H1 (cell line): ENCODE measurements at regions not wholly inside any gene's neighbourhood (a gene's known extent, or its start where the extent isn't known, plus 50 kb on each side); places are given as distances from the start of the nearest gene placed in this dataset.

Experiments used
- CTCF ChIA-PET: fragments of 300-600 bp; sonication (Branson Sonifier 250); formaldehyde crosslinking; loops from one replicate; lab custom pipeline; 2021; ENCODE audit not compliant: partially characterized antibody; lab: Charles Lee
- POLR2A ChIA-PET: fragments of 300-600 bp; sonication (Branson Sonifier 250); formaldehyde crosslinking; loops from one replicate; lab custom pipeline; 2021; ENCODE audit warnings: inconsistent platforms; ENCODE audit not compliant: partially characterized antibody; lab: Charles Lee
- DNase-seq, 2 experiments: peaks; one replicate each; pipeline versions ENCODE4 v3.0.0 to v3.0.0-alpha.2; 2010 to 2022; ENCODE audit warnings: low spot score in 2 of 2, low read depth in 1 of 2, mixed read lengths in 1 of 2
- FAIRE-seq: peaks from 2 replicates; lab custom pipeline; 2011; peaks lifted over from hg19 to GRCh38; lab: Jason Lieb, UNC
- H2AFZ ChIP-seq: 2 replicates; pipeline ENCODE4 v1.8.1; 2012; ENCODE audit warnings: low read length, inconsistent platforms
- H2AK5ac ChIP-seq: 2 replicates; pipeline ENCODE4 v1.6.1; 2013; ENCODE audit warnings: low read depth, low read length
- H2BK120ac ChIP-seq: replicated peaks from 2 replicates; pipeline ENCODE3; 2013; ENCODE audit warnings: low read depth, low read length, inconsistent platforms
- H2BK12ac ChIP-seq: 2 replicates; pipeline ENCODE4 v1.6.1; 2013; ENCODE audit warnings: low read depth, low read length
- H2BK15ac ChIP-seq: 2 replicates; pipeline ENCODE4 v1.6.1; 2013; ENCODE audit warnings: low read length
- H2BK20ac ChIP-seq: 2 replicates; pipeline ENCODE4 v1.6.1; 2013; ENCODE audit warnings: low read length
- H2BK5ac ChIP-seq: 2 replicates; pipeline ENCODE4 v1.6.1; 2013; ENCODE audit warnings: low read depth, low read length
- H3K14ac ChIP-seq: 2 replicates; pipeline ENCODE4 v1.6.1; 2013; ENCODE audit warnings: inconsistent platforms; ENCODE audit not compliant: insufficient read length
- H3K18ac ChIP-seq: 2 replicates; pipeline ENCODE4 v1.6.1; 2013; ENCODE audit warnings: low read length; ENCODE audit errors: extremely low read depth
- H3K23ac ChIP-seq: 2 replicates; pipeline ENCODE4 v1.6.1; 2013; ENCODE audit warnings: inconsistent platforms; ENCODE audit not compliant: insufficient read length
- H3K23me2 ChIP-seq: 2 replicates; pipeline ENCODE4 v1.6.1; 2013; ENCODE audit warnings: low read depth, low read length
- H3K27ac ChIP-seq: 2 replicates; pipeline ENCODE4 v1.6.1; 2011; ENCODE audit warnings: low read depth, low read length, inconsistent platforms
- H3K27me3 ChIP-seq, 4 experiments: replicated peaks in 1 of 4; 1 replicate in 1 of 4; 2 replicates in 3 of 4; pipeline versions ENCODE4 v1.6.1 to v1.8.1; 2011 to 2013; ENCODE audit warnings: low read length in 3 of 4, mild to moderate bottlenecking in 3 of 4, inconsistent platforms in 2 of 4, mixed read lengths in 2 of 4, moderate library complexity in 1 of 4; ENCODE audit not compliant: control insufficient read depth in 3 of 4, insufficient read depth in 3 of 4; ENCODE audit errors: extremely low read depth in 1 of 4
- H3K36me3 ChIP-seq, 4 experiments: 2 replicates each; pipeline versions ENCODE4 v1.6.1 to v1.8.1; 2011 to 2013; ENCODE audit warnings: mild to moderate bottlenecking in 4 of 4, low read length in 3 of 4, moderate library complexity in 2 of 4, control low read depth in 1 of 4, inconsistent platforms in 1 of 4; ENCODE audit not compliant: insufficient read depth in 4 of 4, control insufficient read depth in 2 of 4
- H3K4ac ChIP-seq: replicated peaks from 2 replicates; pipeline ENCODE3; 2013; ENCODE audit warnings: low read length, low read depth, mixed read lengths, inconsistent platforms; ENCODE audit not compliant: insufficient read length
- H3K4me1 ChIP-seq, 4 experiments: replicated peaks in 1 of 4; 1 replicate in 1 of 4; 2 replicates in 3 of 4; pipeline versions ENCODE4 v1.6.1 to v1.8.1; 2011 to 2013; ENCODE audit warnings: low read length in 3 of 4, inconsistent platforms in 2 of 4, mixed read lengths in 1 of 4; ENCODE audit not compliant: insufficient read depth in 4 of 4, control insufficient read depth in 3 of 4
- H3K4me2 ChIP-seq, 2 experiments: 2 replicates each; pipeline versions ENCODE4 v1.6.1 to v1.8.1; 2011 to 2013; ENCODE audit warnings: low read depth in 2 of 2, low read length in 2 of 2, control low read depth in 1 of 2, inconsistent platforms in 1 of 2, mild to moderate bottlenecking in 1 of 2; ENCODE audit not compliant: insufficient read depth in 1 of 2
- H3K4me3 ChIP-seq, 4 experiments: fragments of 200-600, 300-600 bp in 1 of 4; sonication (generic), shearing (Covaris generic), sonication (Bioruptor Twin) in 1 of 4; 2 replicates each; pipeline versions ENCODE4 v1.5.1 to v1.8.1; 2011 to 2016; ENCODE audit warnings: low read length in 4 of 4, low read depth in 3 of 4, control low read depth in 2 of 4, inconsistent platforms in 2 of 4, mild to moderate bottlenecking in 2 of 4, mixed read lengths in 1 of 4, moderate library complexity in 1 of 4; ENCODE audit not compliant: insufficient read depth in 2 of 4; ENCODE audit errors: extremely low read depth in 1 of 4
- H3K56ac ChIP-seq: replicated peaks from 2 replicates; pipeline ENCODE3; 2013; ENCODE audit warnings: low read depth, mild to moderate bottlenecking, mixed read lengths, low read length, inconsistent platforms; ENCODE audit not compliant: insufficient read length
- H3K79me1 ChIP-seq: 2 replicates; pipeline ENCODE4 v1.6.1; 2013; ENCODE audit warnings: low read depth, low read length, control low read depth
- H3K79me2 ChIP-seq, 2 experiments: 2 replicates each; pipeline versions ENCODE4 v1.6.1 to v1.8.1; 2012 to 2013; ENCODE audit warnings: low read length in 2 of 2, mild to moderate bottlenecking in 2 of 2, inconsistent platforms in 1 of 2; ENCODE audit not compliant: insufficient read depth in 2 of 2, control insufficient read depth in 1 of 2
- H3K9ac ChIP-seq, 4 experiments: replicated peaks in 1 of 4; 1 replicate in 1 of 4; 2 replicates in 3 of 4; pipeline versions ENCODE4 v1.6.1 to v1.8.1; 2011 to 2013; ENCODE audit warnings: low read depth in 3 of 4, low read length in 3 of 4, control low read depth in 2 of 4, mild to moderate bottlenecking in 2 of 4, moderate library complexity in 2 of 4, inconsistent platforms in 1 of 4; ENCODE audit errors: extremely low read depth in 1 of 4
- H3K9me3 ChIP-seq, 2 experiments: 2 replicates each; pipeline versions ENCODE4 v1.6.1 to v1.8.1; 2012 to 2013; ENCODE audit warnings: mild to moderate bottlenecking in 2 of 2, moderate library complexity in 2 of 2, control low read depth in 1 of 2, inconsistent platforms in 1 of 2, low read depth in 1 of 2, low read length in 1 of 2, mixed read lengths in 1 of 2; ENCODE audit not compliant: insufficient read depth in 2 of 2
- H4K20me1 ChIP-seq, 2 experiments: replicated peaks in 1 of 2; 2 replicates each; pipeline versions ENCODE3 to v1.8.1; 2011 to 2013; ENCODE audit warnings: inconsistent platforms in 2 of 2, low read length in 2 of 2, mild to moderate bottlenecking in 1 of 2; ENCODE audit not compliant: insufficient read depth in 2 of 2, control insufficient read depth in 1 of 2
- H4K5ac ChIP-seq: 2 replicates; pipeline ENCODE4 v1.6.1; 2013; ENCODE audit warnings: low read length, low read depth, mixed read lengths, inconsistent platforms; ENCODE audit not compliant: insufficient read length
- H4K8ac ChIP-seq: 2 replicates; pipeline ENCODE4 v1.8.0; 2013; ENCODE audit warnings: mild to moderate bottlenecking, moderate library complexity, low read length, inconsistent platforms; ENCODE audit not compliant: insufficient read depth; ENCODE audit errors: extremely low read depth
- H4K91ac ChIP-seq: replicated peaks from 2 replicates; pipeline ENCODE3; 2013; ENCODE audit warnings: low read length, mixed read lengths, inconsistent platforms; ENCODE audit not compliant: insufficient read length
- BCL11A ChIP-seq, 2 experiments: IDR thresholded peaks; one replicate each; pipeline ENCODE4 v1.6.1; 2011; ENCODE audit warnings: low read depth in 2 of 2, low read length in 2 of 2, mild to moderate bottlenecking in 2 of 2
- CBX5 ChIP-seq: fragments of 300-800, 300-1000 bp; sonication (generic); IDR thresholded peaks from 2 replicates; pipeline ENCODE4 v1.7.1; 2016; ENCODE audit warnings: antibody characterized with exemption, low read length, low read depth
- CEBPB ChIP-seq: IDR thresholded peaks from 2 replicates; pipeline ENCODE4 v1.6.1; 2012; ENCODE audit warnings: low read depth, low read length
- GTF2F1 ChIP-seq: IDR thresholded peaks from 2 replicates; pipeline ENCODE4 v1.6.1; 2012; ENCODE audit warnings: low read depth, low read length, improper control_type of control experiment, borderline replicate concordance
- HDAC2 ChIP-seq, 2 experiments: fragments of 300-600 bp in 1 of 2; sonication (generic) in 1 of 2; IDR thresholded peaks; 2 replicates each; pipeline ENCODE4 v1.6.1; 2011 to 2012; ENCODE audit warnings: low read depth in 2 of 2, low read length in 2 of 2, mild to moderate bottlenecking in 2 of 2, moderate library complexity in 2 of 2, borderline replicate concordance in 1 of 2, inconsistent platforms in 1 of 2
- NANOG ChIP-seq: IDR thresholded peaks from 2 replicates; pipeline ENCODE4 v1.6.1; 2011; ENCODE audit warnings: low read length, low read depth, mild to moderate bottlenecking, inconsistent platforms; ENCODE audit not compliant: insufficient read depth, poor library complexity, severe bottlenecking
- SP2 ChIP-seq: IDR thresholded peaks from 2 replicates; pipeline ENCODE4 v1.6.1; 2012; ENCODE audit warnings: mild to moderate bottlenecking, low read length, inconsistent platforms
- WGBS, 2 experiments: shearing (Covaris generic) in 1 of 2; methylation state at CpG; one replicate each; pipeline versions ENCODE4 v1.1.6 to v1.1.7; 2013 to 2015; ENCODE audit warnings: low lambda C conversion rate in 2 of 2, mixed read lengths in 2 of 2, inconsistent platforms in 1 of 2, low coverage in 1 of 2, missing lambda C conversion rate in 1 of 2; ENCODE audit not compliant: insufficient replicate concordance in 2 of 2, insufficient coverage in 1 of 2, insufficient read length in 1 of 2; ENCODE audit errors: extremely low coverage in 1 of 2, missing lambda C conversion rate in 1 of 2; 5-methylcytosine and 5-hydroxymethylcytosine counted together
- TF ChIP-seq, protein P1 (sequence below), 3 experiments: IDR thresholded peaks; 1 replicate in 2 of 3; 2 replicates in 1 of 3; pipeline versions ENCODE4 v1.5.1 to v1.6.1; 2011; ENCODE audit warnings: low read length in 3 of 3, mild to moderate bottlenecking in 3 of 3, inconsistent platforms in 2 of 3, low read depth in 1 of 3, moderate library complexity in 1 of 3; ENCODE audit not compliant: insufficient read depth in 1 of 3; ENCODE audit errors: control extremely low read depth in 1 of 3
- TF ChIP-seq, protein P2 (sequence below): IDR thresholded peaks from 2 replicates; pipeline ENCODE4 v1.6.1; 2012; ENCODE audit warnings: inconsistent platforms

DNA sequence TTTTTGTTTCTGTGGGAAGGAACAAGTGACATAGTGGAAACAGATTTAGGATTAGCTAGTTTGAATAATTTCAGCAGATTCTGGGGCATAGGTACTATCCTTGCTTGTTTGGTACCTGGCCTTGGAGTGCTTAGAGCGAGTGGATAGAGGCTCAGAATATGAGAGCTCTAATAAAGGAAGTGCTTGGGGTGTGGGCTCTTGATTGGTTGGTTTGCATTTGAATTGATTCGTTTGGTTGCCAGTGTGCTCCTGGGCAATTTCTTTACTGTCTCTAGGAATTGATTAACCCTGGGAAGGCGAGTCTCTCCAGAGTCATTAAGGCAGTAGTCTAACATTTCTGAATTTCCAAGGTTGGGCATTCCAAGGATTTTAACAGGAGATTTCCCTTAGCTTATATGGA lies 98.0 kb downstream of the DTWD1 start:
- Histone ChIP-seq H3K56ac (no peak overlapping the region), H2BK15ac (no peak overlapping the region), H4K20me1 (no peaks in the 10 kb centered on the region), H4K91ac (no peak overlapping the region), H3K79me1 (no peaks in the 10 kb centered on the region), H3K79me2 (no peaks in the 10 kb centered on the region), H3K27me3 (no peaks in the 10 kb centered on the region), H3K23ac (no peak overlapping the region), H3K4me1 (no peaks in the 10 kb centered on the region), H2BK5ac (no peak overlapping the region), H3K4me2 (no peak overlapping the region)
- ChIA-PET POLR2A (no interaction called here), CTCF (interaction anchor here (0.7 to 0.9 kb wide), 3 partner anchors 12 to 284 kb away, joined by 3 to 4 read pairs (median 4); no protein-coding TSS in a partner anchor)
- TF ChIP-seq HDAC2 (IDR thresholded peaks at IDR 0.05; ENCODE audit: borderline replicate concordance in 1 of 2, low read depth in 2 of 2, low read length in 2 of 2) (no peak), SP2 (no peak), GTF2F1 (no peak), CBX5 (no peak), NANOG (no peak), BCL11A (IDR thresholded peaks at IDR 0.05; ENCODE audit: low read depth in 2 of 2, low read length in 2 of 2) (no peak), CEBPB (no peak)
- TF ChIP-seq, protein P1, sequence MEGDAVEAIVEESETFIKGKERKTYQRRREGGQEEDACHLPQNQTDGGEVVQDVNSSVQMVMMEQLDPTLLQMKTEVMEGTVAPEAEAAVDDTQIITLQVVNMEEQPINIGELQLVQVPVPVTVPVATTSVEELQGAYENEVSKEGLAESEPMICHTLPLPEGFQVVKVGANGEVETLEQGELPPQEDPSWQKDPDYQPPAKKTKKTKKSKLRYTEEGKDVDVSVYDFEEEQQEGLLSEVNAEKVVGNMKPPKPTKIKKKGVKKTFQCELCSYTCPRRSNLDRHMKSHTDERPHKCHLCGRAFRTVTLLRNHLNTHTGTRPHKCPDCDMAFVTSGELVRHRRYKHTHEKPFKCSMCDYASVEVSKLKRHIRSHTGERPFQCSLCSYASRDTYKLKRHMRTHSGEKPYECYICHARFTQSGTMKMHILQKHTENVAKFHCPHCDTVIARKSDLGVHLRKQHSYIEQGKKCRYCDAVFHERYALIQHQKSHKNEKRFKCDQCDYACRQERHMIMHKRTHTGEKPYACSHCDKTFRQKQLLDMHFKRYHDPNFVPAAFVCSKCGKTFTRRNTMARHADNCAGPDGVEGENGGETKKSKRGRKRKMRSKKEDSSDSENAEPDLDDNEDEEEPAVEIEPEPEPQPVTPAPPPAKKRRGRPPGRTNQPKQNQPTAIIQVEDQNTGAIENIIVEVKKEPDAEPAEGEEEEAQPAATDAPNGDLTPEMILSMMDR (IDR thresholded peaks at IDR 0.05; ENCODE audit: control extremely low read depth in 1 of 3, insufficient read depth in 1 of 3, low read depth in 1 of 3, low read length in 3 of 3): no peak
- TF ChIP-seq, protein P2, sequence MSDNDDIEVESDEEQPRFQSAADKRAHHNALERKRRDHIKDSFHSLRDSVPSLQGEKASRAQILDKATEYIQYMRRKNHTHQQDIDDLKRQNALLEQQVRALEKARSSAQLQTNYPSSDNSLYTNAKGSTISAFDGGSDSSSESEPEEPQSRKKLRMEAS: no peak
- TF ChIP-seq, all 59 proteins: peak for 0
- Histone ChIP-seq H3K36me3 (no peaks in the 10 kb centered on the region), H2AK5ac (no peak overlapping the region), H2AFZ (no peak overlapping the region), H3K27ac (no peak overlapping the region), H4K8ac (no peak overlapping the region), H2BK120ac (no peak overlapping the region), H2BK20ac (no peak overlapping the region), H3K9ac (no peak overlapping the region), H4K5ac (no peak overlapping the region), H3K23me2 (no peaks in the 10 kb centered on the region), H3K18ac (no peak overlapping the region), H3K4ac (no peak overlapping the region), H2BK12ac (no peak overlapping the region), H3K14ac (no peak overlapping the region), H3K4me3 (no peak overlapping the region), H3K9me3 (no peaks in the 10 kb centered on the region)
- FAIRE-seq (no peak), DNase-seq (no peak)
- WGBS, 2 experiments: 49% methylated on average over 3 of the region's 3 CpGs; no CpG with 5 or more reads in 1 of the 2 experiments
